ENCODE measurements at regions not wholly inside any gene's neighbourhood (a gene's known extent, or its start where the extent isn't known, plus 50 kb on each side); places are given as distances from the start of the nearest gene placed in this dataset.

- TF ChIP-seq CTCF (IDR thresholded peaks at IDR 0.05): no peak
- no peak for DNase-seq (ENCODE audit: extremely low spot score, unreplicated experiment)
- Mint-ChIP-seq H3K4me3 (ENCODE audit: unreplicated experiment) (no peak overlapping the region), H3K27me3 (ENCODE audit: unreplicated experiment) (peaks cover 28% of the 10 kb centered on the region), H3K9me3 (ENCODE audit: unreplicated experiment) (no peaks in the 10 kb centered on the region), H3K36me3 (ENCODE audit: unreplicated experiment) (no peaks in the 10 kb centered on the region), H3K4me1 (ENCODE audit: unreplicated experiment) (peaks cover 2% of the 10 kb centered on the region), H3K27ac (ENCODE audit: unreplicated experiment) (no peak overlapping the region)
Measured at GRCh38 chr2:134078354-134078753, 175.5 kb upstream of the MGAT5 start.

GRCh38 chr2:134079373-134079772, 174.5 kb upstream of the MGAT5 start:
- peaks cover 2% of the 10 kb centered on the region for H3K4me1 Mint-ChIP-seq (ENCODE audit: unreplicated experiment)
- peaks cover 25% of the 10 kb centered on the region for H3K27me3 Mint-ChIP-seq (ENCODE audit: unreplicated experiment)
- DNase-seq (ENCODE audit: extremely low spot score, unreplicated experiment): no peak
- no peaks in the 10 kb centered on the region for H3K9me3 Mint-ChIP-seq (ENCODE audit: unreplicated experiment)
- no peaks in the 10 kb centered on the region for H3K36me3 Mint-ChIP-seq (ENCODE audit: unreplicated experiment)
- no peak for TF ChIP-seq CTCF (IDR thresholded peaks at IDR 0.05)
- no peak overlapping the region for H3K27ac Mint-ChIP-seq (ENCODE audit: unreplicated experiment)
- H3K4me3 Mint-ChIP-seq (ENCODE audit: unreplicated experiment): no peak overlapping the region

GRCh38 chr2:134080386-134081089, 173.3 kb upstream of the MGAT5 start:
- peaks cover 2% of the 10 kb centered on the region for H3K4me1 Mint-ChIP-seq (ENCODE audit: unreplicated experiment)

DNA sequence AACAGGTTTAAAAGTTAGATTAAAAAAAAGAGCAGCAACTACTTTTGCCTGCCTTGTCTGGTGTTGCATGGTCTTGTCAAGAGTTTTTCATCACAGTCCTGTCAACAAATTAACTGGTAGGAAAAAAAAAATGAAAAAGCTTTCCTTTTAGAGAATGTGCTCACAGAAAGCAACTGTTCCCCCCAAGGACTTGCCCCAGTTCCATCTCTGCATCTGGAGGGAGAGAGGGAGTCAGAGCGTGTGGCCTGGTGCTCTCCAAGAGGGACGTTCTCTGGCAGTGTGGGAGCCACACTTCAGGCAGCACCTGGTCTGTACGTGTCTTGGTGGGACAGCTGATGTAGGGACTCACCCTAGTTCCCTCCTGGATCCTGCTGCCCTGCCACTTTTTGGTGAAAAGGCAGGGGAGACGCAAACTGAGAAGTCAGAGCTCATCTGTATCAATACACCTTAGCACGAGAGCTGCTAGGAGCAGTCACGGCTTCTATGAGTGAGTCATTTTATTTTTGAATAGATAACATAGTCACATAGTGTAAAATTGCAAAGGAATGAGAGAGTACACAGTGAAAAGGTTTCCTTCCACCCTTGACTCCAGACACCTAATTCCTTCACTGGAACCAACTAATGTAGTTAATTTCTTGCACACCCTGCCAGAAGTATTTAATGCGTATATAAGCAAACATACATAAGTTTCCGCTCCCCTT, 172.5 kb upstream of the MGAT5 start:
- Mint-ChIP-seq H3K27ac (ENCODE audit: unreplicated experiment) (no peak overlapping the region), H3K36me3 (ENCODE audit: unreplicated experiment) (no peaks in the 10 kb centered on the region), H3K4me3 (ENCODE audit: unreplicated experiment) (no peak overlapping the region), H3K4me1 (ENCODE audit: unreplicated experiment) (peaks cover 2% of the 10 kb centered on the region), H3K9me3 (ENCODE audit: unreplicated experiment) (no peaks in the 10 kb centered on the region), H3K27me3 (ENCODE audit: unreplicated experiment) (peaks cover 22% of the 10 kb centered on the region)
- no peak for TF ChIP-seq CTCF (IDR thresholded peaks at IDR 0.05)
- no peak for DNase-seq (ENCODE audit: extremely low spot score, unreplicated experiment)

More at GRCh38 chr2:134080386-134081089, 173.3 kb upstream of the MGAT5 start:
- no peak overlapping the region for H3K4me3 Mint-ChIP-seq (ENCODE audit: unreplicated experiment)
- H3K27me3 Mint-ChIP-seq (ENCODE audit: unreplicated experiment): peaks cover 22% of the 10 kb centered on the region
- no peaks in the 10 kb centered on the region for H3K9me3 Mint-ChIP-seq (ENCODE audit: unreplicated experiment)
- H3K27ac Mint-ChIP-seq (ENCODE audit: unreplicated experiment): no peak overlapping the region
- H3K36me3 Mint-ChIP-seq (ENCODE audit: unreplicated experiment): no peaks in the 10 kb centered on the region
- no peak for TF ChIP-seq CTCF (IDR thresholded peaks at IDR 0.05)
- DNase-seq (ENCODE audit: extremely low spot score, unreplicated experiment): no peak

GRCh38 chr2:134083548-134083947, 170.3 kb upstream of the MGAT5 start:
- Mint-ChIP-seq H3K36me3 (ENCODE audit: unreplicated experiment) (no peaks in the 10 kb centered on the region), H3K27ac (ENCODE audit: unreplicated experiment) (no peak overlapping the region), H3K4me1 (ENCODE audit: unreplicated experiment) (peaks cover 2% of the 10 kb centered on the region), H3K4me3 (ENCODE audit: unreplicated experiment) (no peak overlapping the region), H3K9me3 (ENCODE audit: unreplicated experiment) (no peaks in the 10 kb centered on the region), H3K27me3 (ENCODE audit: unreplicated experiment) (peaks cover 27% of the 10 kb centered on the region)
- DNase-seq (ENCODE audit: extremely low spot score, unreplicated experiment): no peak
- TF ChIP-seq CTCF (IDR thresholded peaks at IDR 0.05): no peak

All from osteocyte (in vitro differentiated cells).